Epithelial cell of proximal tubule (primary cell): ENCODE measurements at regions not wholly inside any gene's neighbourhood (a gene's known extent, or its start where the extent isn't known, plus 50 kb on each side); places are given as distances from the start of the nearest gene placed in this dataset.

ENCODE experiments used
- DNase-seq: peaks from one replicate; pipeline ENCODE4 v3.0.0-alpha.2; 2011; ENCODE audit warnings: low read depth
- H3K4me3 ChIP-seq: 2 replicates; pipeline ENCODE4 v1.5.1; 2011; ENCODE audit warnings: low read depth, mild to moderate bottlenecking, low read length
- TF ChIP-seq, protein P1 (sequence below): conservative IDR thresholded peaks from 2 replicates; pipeline ENCODE4 v1.5.1; 2012; ENCODE audit warnings: low read depth, mild to moderate bottlenecking, low read length

DNA sequence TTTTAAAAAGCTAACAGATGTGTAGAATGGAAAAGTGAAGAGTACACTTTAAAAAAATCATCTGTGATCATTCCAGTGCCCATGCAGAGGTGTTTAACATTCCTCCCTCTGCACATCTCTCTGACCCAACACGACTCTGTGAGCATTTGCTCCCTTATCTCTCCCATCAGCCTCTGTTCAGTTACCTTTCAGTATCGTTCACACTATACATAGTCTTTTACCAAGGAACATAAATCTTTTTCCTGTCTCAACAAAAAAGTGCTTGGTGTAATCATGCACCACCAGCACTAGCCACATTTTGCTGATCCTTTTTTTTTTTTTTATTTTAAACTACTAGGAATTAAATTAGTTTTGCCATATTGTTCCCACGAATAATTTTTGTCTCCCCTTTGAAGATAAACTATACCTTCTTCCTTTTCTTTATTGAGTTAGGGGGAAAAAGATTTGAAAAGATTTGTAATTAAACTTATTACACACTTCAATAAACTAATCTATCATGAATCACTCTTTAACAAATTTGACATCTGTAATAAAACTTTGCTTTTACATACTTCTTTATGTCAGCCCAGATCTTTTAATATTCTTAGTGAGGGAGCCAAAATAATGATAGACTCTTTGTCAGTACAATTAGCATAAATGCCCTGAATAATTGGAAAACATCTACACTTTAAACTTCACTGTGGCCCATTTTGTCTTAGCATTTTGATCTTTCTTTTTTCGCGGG, 489.8 kb upstream of the FANCL start:
- no peak for DNase-seq
- TF ChIP-seq, protein P1, sequence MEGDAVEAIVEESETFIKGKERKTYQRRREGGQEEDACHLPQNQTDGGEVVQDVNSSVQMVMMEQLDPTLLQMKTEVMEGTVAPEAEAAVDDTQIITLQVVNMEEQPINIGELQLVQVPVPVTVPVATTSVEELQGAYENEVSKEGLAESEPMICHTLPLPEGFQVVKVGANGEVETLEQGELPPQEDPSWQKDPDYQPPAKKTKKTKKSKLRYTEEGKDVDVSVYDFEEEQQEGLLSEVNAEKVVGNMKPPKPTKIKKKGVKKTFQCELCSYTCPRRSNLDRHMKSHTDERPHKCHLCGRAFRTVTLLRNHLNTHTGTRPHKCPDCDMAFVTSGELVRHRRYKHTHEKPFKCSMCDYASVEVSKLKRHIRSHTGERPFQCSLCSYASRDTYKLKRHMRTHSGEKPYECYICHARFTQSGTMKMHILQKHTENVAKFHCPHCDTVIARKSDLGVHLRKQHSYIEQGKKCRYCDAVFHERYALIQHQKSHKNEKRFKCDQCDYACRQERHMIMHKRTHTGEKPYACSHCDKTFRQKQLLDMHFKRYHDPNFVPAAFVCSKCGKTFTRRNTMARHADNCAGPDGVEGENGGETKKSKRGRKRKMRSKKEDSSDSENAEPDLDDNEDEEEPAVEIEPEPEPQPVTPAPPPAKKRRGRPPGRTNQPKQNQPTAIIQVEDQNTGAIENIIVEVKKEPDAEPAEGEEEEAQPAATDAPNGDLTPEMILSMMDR = no peak
- H3K4me3 ChIP-seq = no peak overlapping the region

DNA sequence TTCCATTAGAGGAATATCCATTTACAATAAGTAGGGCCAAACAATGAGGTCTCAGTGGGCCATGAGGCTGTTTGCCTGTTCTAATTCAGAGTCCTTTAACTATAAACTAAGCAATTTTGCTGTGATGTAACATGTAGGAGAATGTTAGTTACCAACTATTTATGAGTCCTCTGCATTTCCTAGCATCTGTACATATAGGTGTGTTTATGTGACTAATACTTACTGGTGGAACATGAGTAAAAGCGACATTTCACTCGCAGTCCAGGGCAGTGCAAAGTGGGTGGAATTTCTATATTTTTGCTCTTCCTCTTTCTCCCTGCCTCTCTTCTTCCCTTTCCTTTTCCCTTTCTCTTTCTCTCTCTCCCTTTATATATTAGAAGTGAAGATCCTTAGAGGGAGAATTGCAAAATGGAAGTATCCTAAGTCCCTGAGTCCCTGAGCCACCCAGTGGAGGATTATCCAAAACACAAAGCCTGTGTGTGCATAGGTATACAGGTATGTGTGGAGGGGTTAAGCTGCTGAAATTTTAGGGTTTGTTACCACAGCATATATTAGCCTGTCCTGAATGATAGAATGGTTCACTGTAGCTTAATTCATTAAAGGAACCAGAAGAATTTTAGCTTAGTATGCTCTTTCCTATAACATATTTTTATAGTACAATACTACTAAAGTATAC, 487.0 kb upstream of the FANCL start:
- no peak for DNase-seq
- H3K4me3 ChIP-seq = no peak overlapping the region
- TF ChIP-seq, protein P1 = no peak

DNA sequence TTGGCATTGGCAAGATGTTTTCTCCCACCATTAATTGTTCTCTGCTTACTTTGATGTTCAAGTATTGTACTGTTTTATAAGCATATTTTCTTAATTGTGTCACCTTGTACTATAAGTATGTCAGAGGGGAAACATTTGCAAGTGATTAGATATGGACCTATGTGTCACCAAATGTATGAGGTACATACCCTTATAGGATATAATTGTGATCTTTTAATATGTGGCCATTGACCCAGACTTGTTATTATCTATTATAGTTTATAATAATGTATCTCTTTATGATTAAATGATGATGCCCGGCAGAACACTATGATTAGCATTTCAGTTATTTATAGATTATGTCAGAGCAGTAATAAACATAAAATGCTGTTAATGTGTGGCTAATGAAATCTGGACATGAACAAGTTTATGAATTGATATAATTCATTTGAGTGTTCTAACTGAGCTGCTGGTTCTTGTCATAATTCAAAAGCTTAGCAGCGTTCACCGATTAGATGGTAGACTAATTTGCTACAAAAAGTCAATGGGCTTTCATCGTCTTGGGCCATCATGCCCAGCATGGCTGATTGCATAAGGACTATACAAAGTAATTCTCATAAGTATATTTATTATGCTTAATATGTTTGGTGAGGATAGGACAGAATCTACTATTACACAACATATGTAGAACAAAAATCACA, 480.9 kb upstream of the FANCL start:
- TF ChIP-seq, protein P1 = no peak
- H3K4me3 ChIP-seq = no peak overlapping the region
- no peak for DNase-seq

DNA sequence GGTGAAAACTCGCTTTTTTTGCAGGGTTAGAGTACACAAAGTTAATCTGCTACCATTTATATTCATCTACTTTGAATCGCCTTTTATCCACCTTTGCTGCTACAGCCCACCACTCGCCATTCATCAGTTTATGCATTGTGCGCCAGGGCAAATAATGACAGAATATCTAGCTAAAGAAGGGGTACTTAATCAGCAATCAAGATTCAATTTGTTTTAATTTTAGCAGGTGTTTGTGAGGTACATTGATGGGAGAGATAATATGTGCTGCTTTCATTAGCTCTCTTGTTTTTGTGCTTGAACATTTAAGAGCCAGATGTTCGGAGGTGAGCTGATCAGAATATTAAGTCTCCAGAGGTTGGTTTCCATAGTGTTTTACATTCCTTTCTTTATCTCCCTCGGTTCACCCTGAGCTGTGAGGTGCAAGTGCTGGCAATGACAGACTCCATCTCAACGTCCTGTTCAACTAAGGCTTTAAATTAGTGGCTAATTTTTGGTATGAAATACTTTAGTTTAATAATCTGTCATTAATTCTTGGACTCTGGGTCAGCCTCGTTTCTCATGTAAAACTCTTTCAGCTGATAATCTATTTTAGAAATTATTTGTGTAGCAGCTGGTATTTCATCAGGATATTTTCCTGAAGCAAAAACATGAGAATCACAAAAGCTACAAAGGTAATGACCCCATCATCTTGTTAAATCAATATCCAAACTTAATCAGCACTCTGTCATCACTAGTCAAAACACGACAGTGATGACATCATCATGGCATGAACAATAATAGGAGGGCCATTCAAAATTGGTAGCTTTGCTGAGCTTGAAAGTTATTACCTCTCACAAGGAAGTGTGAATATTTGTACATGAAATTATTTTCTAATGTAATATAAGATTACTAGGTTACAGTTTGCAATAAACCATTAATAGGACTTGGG, 479.9 kb upstream of the FANCL start:
- H3K4me3 ChIP-seq = no peak overlapping the region
- TF ChIP-seq, protein P1 = no peak
- no peak for DNase-seq

DNA sequence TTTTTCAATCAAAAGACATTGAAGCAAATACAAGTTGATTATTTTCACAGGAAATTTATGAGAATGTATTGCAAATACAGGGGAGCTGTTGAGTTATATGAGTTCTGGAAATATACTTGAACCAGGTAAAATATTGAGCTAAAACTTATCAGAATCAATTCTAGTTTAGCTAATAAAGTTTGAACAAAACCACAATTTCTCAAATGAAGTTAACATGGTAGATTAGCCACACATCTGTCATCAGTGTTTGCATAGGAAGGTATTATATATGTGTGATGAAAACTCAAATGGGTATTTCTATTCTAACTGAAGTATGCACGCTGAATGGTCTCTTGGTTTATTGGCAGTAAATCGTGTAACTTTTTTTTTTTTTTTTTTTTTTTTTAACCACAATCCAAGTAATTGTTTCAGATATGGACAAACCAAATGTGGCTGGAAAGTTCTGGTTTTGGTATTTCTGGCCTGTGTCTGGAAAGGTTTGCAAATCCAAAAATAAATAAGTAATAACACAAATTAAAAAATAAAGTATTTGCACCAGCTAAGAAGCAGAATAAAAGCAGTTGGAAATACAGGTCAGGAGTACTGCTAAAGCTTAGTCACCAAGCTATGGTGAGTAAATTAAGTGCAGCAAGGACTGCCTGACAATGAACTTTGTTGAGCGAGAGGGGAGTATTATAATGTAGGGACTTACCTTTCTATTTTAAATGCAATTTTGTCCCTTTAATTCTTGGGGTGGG, 479.1 kb upstream of the FANCL start:
- TF ChIP-seq, protein P1 = no peak
- H3K4me3 ChIP-seq = no peak overlapping the region
- DNase-seq = no peak

DNA sequence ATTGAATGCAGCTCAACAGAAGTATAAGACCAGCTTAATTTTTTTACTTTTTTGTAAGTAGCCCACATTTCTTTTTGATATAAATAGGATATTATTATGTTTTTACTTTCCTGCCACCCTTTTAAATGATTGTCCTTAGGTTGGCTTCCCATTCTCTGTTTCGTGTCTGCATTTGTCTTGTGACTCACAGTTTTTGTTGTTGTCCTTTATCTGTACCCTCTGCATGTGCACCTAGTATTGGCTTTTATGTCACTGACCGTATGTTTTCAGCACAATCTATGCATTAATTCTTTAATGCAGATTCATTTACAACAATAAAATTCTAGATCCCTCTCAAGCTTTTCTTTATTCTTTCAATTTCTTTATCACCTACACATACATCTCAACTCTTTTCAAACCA, 474.2 kb upstream of the FANCL start:
- DNase-seq = no peak
- TF ChIP-seq, protein P1 = no peak
- no peak overlapping the region for H3K4me3 ChIP-seq
